ENCODE measurements at regions not wholly inside any gene's neighbourhood (a gene's known extent, or its start where the extent isn't known, plus 50 kb on each side); places are given as distances from the start of the nearest gene placed in this dataset.
"Not testable (repeated sequence)": the region's sequence is repeated elsewhere in the genome, so short reads cannot be mapped to it uniquely, and the experiment has no call there.

DNA sequence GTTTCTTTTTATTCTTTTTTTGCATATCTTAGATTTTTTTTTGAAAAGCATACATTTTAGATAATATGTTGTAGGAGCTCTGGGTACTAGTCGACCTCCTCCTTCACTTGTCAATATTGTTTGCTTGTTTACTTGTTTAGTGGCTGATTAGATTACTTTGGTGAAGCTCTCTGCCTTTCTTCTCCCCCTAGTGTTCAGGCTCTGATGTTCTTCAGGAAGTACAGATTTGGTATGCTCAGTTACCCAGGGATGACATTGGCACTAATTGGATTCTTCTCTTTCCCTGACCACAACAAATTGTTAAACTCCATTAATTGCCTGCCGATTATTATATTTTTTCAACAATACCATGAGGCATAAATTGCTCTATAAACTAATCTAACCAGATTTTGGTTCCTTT, 491.2 kb downstream of the SUCLG1 start:
- DNase-seq (ENCODE audit: low read depth), result no peak

DNA sequence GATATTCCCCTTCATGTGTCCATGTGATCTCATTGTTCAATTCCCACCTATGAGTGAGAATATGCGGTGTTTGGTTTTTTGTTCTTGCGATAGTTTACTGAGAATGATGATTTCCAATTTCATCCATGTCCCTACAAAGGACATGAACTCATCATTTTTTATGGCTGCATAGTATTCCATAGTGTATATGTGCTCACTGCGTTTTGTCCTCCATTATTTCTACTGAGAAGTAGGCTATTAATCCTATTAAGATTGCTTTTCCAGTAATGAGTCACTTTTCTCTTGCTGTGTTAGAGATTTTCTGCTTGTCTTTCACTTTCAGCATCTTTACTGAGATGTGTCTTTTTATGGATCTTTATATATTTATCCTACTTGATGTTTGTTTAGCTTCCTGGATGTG, 492.1 kb downstream of the SUCLG1 start:
- DNase-seq (ENCODE audit: low read depth), result not testable (repeated sequence)

DNA sequence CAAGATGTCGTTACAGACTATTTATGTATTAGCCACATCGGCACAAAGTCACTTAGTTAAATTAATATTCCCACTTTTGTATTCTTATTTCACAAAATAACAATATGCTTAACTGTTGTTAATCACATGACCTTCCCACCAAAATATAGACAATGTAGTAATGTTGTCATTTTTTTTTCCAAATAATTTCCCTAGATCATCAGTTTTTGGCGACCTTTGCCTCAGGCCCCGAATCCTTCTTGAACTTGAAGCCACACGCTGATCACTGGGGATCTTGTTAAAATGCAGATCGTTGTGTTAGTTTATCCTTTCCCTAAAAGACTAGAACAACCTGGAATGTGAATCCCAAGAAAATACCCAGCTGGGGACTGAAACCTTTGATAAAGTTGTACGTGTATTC, 497.6 kb downstream of the SUCLG1 start:
- DNase-seq (ENCODE audit: low read depth), result no peak

DNA sequence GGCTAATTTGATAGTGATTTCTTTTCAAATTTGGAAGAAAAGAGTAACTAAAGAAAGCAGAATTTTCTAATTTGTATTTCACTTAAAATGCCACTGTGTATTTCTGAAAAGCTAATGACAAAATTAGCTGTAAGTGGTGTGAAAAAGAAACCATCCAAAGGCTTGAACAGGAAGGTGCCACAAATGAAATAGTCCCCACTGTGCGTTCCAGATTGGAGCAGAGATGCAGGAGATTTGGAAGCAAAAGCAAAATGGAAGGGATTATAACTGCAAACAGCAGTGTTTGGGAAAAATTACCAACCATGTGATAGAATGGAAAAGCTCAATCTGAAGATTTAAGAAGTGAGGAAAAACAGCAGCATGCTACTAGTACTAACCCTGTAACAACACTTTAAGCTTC, 498.7 kb downstream of the SUCLG1 start:
- no peak for DNase-seq (ENCODE audit: low read depth)

DNA sequence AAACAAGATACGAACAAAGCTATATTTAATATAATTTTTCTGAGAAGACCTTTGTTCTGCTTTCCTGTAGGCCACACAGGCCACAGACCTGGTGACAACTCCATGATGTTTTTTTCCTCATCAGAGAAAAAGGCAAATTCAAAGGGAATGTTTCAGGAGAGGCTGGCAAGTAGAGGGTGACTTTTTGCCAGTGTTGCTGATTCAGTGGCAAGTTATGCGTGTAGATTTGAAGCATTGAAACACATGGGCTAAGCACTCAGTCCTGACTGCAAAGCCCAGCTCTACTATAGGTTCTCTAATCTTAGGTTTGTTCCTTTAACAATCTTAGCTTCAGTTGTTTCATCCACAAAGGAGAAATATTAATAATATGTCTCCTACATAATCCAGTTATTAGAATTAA, 499.8 kb downstream of the SUCLG1 start:
- DNase-seq (ENCODE audit: low read depth), result no peak

DNA sequence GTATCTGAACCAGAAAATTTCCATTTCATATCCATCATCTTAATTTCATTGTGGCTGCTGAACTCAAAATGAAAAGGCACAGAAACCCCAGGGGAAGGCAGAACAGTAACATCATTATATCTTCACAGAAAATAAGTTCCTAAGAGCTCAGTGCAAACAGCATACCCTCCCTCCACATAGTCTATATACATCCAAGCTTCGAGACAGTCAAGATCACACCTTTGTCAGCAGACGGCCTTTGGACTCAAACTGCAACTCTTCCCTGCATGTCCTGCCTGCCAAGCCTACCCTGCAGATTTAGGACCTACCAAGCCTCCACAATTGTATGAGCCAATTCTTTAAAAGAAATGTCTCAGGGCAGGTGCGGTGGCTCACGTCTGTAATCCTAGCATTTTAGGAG, 502.1 kb downstream of the SUCLG1 start:
- DNase-seq (ENCODE audit: low read depth), result no peak

DNA sequence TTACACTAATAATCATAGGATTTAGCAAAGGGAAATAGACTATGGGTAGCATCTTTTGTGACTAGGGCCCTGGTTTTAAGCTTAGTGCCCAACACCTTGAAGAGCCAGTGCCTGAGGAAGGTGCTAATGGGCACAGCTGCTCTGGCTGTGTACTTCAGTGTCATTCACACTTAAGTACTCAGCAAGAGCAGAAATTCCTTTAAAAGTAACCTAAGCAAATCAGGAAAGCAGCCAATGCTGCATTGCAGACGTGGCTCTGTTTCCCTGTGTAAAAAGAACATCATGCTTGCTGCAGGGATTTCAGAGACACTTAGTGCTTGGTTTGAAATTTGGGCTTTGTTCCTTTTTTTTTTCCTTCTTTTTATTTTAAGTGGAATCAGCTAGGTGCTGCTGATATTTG, 505.4 kb downstream of the SUCLG1 start:
- no peak for DNase-seq (ENCODE audit: low read depth)

DNA sequence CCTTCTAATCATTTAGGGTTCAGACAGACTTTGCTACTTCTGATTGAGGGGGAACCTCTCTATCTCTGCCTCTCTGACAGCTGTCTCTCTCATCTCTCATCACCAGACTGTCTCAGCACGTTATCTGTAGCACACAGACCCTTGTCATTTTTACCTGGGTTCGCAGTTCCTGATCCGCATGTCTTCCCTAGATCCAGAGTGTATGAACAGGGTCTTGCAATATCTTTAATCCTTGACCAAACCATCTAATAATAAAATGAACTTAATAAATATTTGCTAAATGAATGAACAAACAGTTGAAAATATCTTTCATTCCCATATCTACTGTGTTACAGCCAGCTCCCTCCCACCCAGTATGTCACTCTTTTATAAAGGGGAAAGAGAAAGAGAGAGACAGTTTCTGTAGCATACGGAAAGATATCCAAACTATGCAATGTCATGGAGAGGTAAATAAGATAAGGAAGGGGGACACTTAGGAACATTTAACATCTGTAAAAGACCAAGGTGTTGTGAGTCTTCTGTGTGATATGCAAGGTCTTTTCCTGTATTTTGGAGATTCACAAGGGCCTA, 507.6 kb downstream of the SUCLG1 start:
- no peak for DNase-seq (ENCODE audit: low read depth)

DNA sequence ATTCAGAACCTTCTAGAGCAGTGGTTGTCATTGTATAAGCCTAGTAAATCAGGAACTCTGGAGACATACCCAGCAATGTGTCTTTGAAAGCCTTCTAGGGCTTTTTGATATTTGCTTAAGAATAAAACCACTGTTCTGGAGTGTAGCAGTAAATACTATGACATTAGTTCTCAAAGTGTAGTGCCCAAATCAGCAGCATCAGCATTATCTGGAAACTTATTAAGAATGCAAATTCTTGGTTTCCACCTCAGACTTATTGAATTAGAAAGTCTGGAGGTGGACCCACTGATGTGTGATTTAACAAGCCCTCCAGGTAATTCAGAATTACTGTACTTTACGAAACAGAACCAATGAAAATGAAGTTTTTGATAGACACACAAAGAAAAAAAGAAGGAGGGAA, 509.7 kb downstream of the SUCLG1 start:
- no peak for DNase-seq (ENCODE audit: low read depth)

DNA sequence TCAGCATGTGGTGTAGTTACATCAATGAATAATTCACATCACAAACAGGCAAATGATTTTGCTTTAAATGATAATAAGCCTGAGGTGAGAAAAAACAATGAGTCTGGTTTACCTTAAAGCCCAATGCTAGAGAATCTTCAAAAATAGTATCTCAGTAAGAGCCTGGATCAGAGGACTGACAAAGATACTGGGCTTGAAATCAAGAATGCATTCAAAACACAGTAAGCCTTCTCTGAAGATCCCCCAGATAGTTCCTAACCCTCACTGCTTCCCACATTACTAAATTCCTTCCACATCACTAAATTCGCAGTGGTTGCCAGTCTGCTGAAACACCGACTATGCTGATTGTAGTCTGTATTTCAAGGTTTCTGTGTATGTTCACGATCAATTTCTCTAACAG, 514.9 kb downstream of the SUCLG1 start:
- DNase-seq (ENCODE audit: low read depth), result peak; percentile 3

DNA sequence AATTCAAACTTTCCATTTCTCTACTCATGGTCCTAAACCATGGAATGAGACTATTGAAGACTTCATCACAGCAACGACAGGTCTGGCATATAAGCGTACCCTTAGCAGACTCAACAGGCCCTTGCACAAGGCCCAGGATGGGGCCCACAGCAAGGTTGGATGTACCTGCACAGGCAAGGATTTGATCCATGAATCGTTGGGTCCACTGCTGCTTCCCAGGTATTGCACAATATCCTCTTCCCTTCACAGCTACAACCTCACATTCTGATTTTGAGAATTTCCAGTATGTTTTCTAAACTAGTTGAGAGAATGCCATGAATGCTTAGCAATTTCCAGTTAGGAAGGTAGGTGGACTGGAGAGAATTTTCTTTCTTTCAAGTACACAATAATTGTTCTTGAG, 515.8 kb downstream of the SUCLG1 start:
- DNase-seq (ENCODE audit: low read depth), result no peak

DNA sequence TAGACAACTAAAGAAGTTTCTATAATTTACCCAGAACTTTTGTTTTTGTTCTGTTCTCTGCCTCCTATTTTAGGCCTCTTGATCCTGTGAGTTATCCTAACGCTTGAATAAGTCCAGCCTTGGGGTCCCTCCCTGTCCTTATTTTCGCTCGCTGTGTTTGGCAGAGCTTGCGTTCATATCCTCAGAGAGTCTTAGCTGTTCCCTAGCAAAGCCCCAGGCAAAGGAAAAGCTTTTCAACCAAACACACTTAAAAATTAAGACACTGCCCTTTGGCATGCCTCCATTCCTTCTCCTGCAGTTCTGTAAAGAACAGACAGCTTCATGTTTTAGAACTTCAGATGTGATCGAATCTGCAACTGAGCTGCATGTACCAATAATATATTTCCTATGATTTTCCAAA, 517.2 kb downstream of the SUCLG1 start:
- no peak for DNase-seq (ENCODE audit: low read depth)

DNA sequence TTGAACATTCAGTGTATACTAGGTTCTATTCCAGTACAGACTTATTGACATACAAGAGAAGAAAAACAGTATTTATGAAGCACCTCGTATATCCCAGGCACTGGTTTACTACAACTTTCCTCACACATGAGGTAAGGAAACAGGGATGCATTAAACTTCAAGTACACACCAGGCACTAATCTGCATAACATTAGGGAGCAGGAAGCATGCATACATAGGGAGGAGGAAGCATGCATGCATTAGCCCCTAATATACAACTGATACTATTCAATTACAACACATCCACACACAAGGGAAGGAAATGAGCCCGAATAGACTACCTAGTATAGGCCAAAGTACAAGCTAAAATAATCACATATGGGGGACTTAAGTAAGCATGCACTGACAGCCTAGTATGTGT, 525.3 kb downstream of the SUCLG1 start:
- no peak for DNase-seq (ENCODE audit: low read depth)

DNA sequence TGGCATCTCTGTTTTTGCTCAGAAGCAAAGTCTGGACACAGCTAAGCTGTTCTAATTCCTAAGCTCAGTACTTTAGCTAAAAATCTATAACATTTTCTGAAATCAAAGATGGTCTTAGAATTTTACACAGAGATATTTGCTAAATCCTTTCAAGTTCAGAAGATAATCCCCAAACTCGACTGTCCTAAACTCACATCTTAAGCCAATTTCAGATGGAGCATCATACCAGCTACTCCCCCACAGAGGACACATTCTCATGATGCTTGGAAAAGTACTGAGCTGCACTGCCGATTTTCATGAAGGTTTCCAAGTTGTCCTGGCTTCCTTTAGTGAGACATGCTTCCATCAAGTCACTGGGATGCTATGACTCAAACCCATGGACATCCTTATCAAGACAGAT, 535.5 kb downstream of the SUCLG1 start:
- DNase-seq (ENCODE audit: low read depth), result no peak

DNA sequence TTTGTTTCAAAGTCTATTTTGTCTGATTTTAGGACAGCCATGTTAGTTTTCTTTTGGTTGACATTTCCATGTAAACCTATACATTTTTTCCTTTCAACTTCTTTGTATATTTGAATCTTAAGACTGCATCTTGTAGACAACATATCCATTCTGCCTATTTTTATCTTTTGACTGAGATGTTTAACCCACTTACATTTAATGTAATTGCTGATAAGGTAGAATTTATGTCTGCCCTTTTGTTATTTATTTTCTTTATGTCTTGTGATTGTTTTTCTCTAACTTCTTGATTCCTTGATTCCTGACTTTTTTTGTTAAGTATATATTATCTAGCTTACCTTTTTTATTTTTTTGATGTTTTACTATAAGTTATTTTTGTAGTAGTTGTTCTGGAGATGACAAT, 542.5 kb downstream of the SUCLG1 start:
- DNase-seq (ENCODE audit: low read depth), result no peak

DNA sequence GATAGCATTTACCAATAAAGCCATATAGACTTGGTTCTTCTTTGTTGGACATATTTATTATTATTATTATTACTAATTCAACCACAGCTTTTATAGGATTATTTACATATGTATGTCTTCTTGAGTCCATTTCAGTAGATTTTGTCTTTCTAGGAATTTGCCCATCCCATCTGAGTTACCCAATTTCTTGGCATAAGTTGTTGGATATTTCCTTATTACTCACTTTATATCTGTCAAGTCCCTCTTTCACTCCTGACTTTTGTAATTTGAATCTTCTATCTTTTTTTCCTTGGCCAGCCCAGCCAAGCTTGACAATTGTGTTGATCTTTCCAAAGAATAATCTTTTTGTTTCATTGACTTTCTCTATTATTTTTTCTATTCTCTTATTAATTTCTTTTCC, 543.7 kb downstream of the SUCLG1 start:
- DNase-seq (ENCODE audit: low read depth), result no peak

DNA sequence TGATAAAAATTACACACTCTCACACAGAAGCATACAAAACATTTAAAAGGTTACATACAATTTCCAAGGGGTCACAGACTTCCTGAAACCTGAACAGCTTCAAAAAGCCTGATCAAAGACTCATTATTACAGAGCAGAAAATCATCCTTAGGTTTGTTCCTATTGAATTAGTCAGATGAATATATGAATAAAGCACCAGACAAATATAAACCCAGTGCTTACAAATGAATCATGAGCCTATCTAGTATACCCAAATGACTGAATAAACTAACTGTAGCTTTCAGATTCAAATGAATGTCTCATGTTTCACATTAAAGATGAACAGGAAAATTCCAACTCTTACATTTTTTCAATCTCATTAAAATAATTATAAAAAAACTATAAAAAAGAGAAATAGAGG, 550.3 kb downstream of the SUCLG1 start:
- no peak for DNase-seq (ENCODE audit: low read depth)

DNA sequence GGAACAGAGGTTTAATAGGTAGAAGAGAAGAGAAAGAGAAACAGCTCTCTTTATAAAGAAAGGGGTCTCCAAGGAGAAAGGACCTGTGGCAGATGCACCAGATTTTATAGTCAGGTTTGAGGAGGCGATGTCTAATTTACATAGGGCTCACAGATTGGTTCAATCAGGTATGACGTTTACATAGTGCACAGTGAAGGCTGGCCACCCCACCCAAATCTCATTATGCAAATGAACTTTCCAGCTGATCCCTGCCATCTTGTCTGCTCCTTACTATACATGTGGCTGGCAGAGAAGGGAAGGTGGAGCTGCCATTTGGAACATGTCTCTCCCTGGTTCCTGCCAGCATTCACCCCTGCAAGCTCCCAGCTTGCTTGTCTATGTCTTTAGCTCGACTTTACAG, 557.8 kb downstream of the SUCLG1 start:
- no peak for DNase-seq (ENCODE audit: low read depth)

DNA sequence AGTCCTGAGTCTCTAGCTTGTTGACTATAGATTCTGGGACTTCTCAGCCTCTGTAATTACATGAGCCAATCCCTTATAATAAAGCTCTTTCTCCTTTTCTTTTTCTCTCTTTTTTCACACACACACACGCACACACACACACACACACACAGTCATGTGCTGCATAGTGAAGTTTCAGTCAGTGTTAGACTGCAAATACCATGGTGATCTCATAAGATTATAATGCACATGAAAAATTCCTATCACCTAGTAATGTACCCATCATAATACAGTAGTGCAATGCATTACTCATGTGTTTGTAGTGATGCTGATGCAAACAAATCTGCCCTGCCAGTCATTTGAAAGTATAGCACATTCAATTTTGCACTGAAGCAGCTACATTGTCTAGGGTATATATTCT, 558.2 kb downstream of the SUCLG1 start:
- peak; percentile 41 for DNase-seq (ENCODE audit: low read depth)

DNA sequence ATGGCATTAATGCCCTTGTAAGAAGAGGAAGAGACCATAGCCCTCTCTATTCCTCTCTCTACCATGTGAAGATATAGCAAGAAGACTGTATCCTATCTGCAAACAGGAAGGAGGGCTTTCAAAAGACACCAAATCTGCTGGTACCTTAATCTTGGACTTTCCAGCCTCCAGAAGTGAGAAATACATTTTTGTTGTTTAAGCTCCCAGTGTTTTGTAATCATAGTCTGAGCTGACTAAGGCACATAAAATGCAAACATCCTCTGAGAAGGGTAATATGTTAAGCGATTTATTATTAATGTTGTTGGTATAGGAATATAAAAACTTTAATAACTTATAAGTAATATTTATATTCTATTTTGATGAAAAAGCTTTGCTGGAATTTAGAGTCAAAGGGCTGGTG, 559.8 kb downstream of the SUCLG1 start:
- no peak for DNase-seq (ENCODE audit: low read depth)

DNA sequence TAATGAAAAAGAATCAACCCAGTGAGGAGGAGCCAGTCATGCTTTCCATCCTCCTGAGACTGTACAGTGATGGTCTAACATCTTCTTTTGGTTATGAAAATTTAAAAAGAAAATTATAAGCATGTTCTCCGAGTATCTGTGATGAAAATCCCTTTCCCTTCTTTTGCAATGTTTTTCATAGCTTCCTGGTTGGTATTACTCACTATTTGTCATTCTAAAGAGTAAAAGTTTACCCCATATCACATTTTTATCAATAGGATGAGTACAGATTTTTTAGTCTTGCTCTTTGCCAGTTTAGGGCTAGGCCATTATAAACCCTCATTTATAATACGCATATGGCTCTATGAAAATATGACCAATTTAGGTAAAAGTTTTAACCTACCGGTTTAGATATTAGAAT, 564.1 kb downstream of the SUCLG1 start:
- DNase-seq (ENCODE audit: low read depth), result no peak

DNA sequence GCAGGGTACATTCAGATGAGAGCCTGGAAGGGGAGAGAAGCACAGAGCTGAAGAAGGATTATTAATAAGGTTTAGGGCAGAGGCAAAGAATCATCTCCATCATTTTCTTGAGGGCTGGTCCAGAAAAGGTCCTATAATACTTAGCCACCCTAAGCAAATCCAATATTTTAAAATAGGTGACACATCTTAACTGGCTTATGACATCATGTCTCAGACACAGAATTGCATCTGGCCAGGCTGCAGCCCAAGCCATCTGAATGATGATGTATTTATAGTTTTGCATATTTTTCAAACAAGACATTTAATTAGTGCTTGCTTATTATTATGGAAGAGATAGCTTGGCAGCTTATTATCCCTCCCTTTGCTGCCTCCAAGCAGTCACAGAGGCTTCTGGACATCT, 571.3 kb downstream of the SUCLG1 start:
- DNase-seq (ENCODE audit: low read depth), result no peak

DNA sequence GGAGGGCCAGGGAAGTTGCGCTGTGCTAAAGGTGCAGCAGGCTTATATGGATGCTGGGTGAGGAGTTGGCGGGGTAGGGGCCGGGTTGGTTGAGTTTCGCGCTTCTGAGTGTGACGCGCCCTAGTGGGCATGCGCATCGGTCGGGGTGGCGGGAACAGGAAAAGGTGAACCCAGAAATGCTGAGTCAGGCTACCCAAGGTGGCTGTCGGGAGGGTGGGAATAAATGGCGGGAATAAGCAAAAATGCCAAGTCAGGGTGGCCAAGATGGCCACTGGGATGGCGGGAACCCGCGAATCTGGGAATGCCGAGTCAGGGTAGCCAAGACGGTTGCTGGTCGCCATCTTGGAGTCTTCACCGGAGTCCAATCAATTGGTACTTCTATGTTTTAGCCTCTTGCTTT, 580.0 kb downstream of the SUCLG1 start:
- no peak for DNase-seq (ENCODE audit: low read depth)

DNA sequence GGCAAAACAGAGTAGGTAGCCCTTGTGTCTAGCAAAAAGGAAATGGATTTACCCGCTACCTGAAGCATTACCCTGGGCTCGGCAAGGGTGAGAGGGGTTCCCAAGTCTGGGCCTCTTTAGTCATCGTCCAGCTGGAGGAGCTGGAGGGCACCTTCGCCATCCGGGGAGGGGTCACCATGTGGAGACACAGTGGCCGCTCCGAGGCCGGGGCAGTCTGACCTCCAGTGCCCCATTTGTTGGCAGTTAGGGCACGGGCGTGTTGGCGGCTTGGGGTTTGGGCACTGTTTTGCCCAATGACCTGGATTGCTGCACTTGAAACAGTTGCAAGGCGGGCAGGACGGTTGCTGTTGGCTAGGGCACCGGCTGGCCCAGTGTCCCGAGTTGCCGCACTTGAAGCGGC, 581.8 kb downstream of the SUCLG1 start:
- DNase-seq (ENCODE audit: low read depth), result not testable (repeated sequence)
